Superior temporal gyrus (tissue), 1 donor: ENCODE measurements at regions not wholly inside any gene's neighbourhood (a gene's known extent, or its start where the extent isn't known, plus 50 kb on each side); places are given as distances from the start of the nearest gene placed in this dataset.
"Not testable (repeated sequence)": the region's sequence is repeated elsewhere in the genome, so short reads cannot be mapped to it uniquely, and the experiment has no call there.

ENCODE experiments used
- DNase-seq: peaks from one replicate; pipeline ENCODE4 v3.0.0-alpha.2; 2016; ENCODE audit errors: extremely low spot score

GRCh38 chr10:83983578-83984255 is 155.6 kb upstream of the GHITM start:
- DNase-seq: no peak

- DNase-seq: no peak
Observed at GRCh38 chr10:83984256-83984640, 155.1 kb upstream of the GHITM start.

DNA sequence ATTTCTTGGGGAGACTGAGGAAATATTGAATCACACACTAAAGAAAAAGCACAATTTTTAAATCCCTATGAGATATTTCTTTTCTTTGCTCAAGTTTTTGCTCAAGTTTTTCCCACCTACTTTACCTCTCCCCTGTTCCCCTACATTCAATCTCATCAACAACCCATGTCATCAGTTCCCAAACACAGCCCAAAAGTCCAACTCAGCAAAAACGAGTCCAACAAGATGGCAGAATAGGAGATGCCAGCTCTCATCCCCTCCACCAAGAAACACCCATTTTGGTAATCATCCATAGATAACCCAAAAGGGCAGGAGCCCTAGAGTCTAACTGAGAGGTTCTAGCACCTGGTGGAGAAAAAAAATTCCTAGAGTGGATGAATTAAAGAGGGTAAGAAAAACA is 152.5 kb upstream of the GHITM start:
- no peak for DNase-seq

DNA sequence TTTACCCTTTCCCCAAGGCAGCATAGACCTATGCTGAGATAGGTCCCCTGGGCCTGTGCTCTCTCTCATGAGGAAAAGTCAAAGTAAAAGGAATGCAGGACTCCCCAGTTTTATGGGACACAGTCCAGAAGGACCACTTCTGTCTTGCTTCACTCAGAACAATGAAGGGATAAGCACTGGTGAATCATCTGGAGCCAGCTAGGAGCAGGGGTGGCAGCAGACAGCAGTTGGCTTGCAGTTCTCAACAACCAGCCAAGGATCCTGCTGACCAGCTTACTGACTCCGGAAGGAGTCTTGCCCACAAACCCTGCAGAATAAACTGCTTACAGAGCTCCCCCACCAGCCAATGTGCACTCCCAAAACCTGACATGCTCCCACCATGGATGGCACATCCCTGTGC is 152.1 kb upstream of the GHITM start:
- DNase-seq: no peak

DNA sequence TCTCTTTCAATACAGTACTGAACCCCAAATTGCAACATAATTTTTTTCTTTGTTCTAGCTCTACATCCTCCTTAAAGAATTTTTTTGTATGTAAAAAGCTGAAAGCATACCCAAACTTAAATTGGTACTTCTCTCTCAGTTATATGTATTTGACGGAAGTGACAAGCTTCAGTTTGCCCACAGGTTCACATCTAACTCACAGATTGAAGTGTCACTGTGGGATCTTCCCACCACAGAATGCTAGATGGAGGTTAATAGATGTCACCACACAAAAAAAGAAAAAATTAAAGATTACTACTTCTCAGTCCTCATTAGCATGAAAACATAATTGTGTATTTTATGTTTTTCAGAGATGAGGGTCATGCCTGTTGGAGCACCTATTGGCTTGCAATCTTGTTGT is 150.9 kb upstream of the GHITM start:
- no peak for DNase-seq

DNA sequence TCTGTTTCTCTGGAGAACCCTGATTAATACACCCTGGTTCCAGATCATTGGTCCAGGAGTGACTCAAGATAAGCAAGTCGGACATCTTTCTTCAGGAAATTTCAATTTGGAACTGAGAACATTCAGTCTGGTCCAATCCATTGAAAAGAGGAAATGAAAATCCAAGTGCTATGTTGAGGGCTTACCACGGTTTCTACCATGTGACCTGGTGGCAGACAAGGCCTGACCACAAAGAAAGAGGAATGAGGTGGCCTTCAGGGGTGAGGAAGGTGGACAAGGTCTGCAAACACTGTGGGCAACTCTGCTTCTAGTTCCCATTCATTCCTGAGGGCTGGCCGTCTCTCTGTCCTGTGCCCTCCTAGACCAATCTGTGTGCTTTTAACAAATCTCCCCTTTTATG is 149.2 kb upstream of the GHITM start:
- no peak for DNase-seq

DNA sequence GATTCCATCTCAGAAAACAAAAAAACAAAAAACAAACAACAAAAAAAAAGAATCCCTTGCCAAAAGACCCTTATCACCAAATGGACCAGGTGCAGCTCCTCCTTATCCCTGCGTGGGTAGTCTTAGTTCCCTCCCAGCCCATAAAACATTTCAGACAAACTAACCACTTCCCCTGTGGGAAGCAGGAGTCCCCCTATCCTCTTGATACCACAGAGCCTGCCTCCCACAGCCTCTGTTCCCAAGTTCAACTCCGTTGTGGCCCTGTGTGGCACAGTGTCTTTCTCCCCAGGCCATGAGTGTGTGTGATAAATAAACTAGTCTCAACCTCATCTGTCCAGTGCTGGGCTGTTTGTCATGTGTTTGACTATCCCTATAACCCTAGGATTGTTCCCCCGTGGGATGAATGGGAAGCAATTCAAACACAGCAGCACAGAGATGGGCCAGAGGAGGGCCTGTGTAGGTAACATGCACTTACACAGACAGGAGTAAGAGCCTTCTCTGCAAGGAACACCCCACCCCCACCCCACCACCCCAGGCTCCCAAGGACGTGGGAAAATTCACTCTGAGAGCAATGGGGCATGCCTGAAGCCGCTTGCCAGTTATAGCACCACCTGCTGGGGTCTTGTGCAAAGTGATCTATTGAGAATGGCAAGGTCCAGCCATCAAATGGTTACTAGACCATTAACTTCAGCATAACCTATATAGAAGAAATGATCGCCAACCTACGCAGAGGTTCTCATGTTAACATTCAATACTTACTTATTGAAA is 147.1 kb upstream of the GHITM start:
- DNase-seq: no peak

GRCh38 chr10:83994325-83994724 is 145.0 kb upstream of the GHITM start:
- no peak for DNase-seq

DNA sequence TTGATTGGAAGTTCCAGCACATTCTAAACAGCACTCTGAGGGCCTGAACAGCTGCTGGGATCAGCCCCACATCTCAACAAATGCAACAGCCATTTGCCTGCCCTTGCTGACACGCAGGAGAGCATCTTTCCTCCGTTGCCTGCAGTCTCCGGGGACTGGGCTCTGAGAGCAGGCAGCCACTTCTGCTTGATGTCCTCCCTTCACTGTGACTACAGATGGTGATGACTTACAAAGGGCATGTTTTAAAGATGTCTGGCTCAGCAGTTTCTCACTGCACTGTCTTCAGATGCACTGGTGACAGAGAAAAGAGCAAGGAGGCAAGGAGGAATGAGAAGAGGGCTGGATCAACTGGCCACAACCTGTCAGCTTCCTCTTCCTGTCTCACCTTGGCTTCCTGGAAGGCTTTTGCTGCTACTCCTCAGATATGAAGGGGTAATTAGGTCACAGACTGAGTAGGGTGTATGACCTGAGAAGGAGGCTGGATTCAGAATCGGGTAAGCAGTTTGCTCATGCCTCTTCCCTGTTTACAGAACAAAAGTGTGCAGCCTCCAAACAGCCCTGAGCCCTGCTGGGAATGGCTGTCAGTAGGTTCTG is 143.5 kb upstream of the GHITM start:
- DNase-seq: no peak

DNA sequence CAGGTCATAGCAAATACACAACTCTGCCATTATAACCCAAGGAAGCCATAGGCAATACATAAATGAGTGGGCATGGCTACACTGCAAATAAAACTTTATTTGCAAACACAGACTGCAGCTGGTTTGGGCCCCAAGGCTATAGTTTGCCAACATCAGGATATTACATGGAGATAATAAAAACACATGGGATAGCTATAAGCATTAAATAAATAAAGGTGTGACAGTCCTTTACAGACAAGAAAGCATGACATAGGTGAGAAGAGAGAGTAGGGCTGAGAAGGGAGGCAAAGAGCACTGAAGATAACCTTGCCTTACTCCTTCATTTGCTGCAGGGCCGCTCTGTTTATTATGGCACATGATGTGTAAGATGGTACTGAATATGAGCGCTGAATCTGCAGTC is 135.1 kb upstream of the GHITM start:
- no peak for DNase-seq

- no peak for DNase-seq
Observed at GRCh38 chr10:84005403-84005802, 133.9 kb upstream of the GHITM start.

- DNase-seq: no peak
Observed at GRCh38 chr10:84007482-84007881, 131.8 kb upstream of the GHITM start.

GRCh38 chr10:84008878-84009277 is 130.4 kb upstream of the GHITM start:
- no peak for DNase-seq

- DNase-seq: no peak
Observed at GRCh38 chr10:84012431-84012830, 126.9 kb upstream of the GHITM start.

- DNase-seq: no peak
Observed at GRCh38 chr10:84012831-84013458, 126.4 kb upstream of the GHITM start.

DNA sequence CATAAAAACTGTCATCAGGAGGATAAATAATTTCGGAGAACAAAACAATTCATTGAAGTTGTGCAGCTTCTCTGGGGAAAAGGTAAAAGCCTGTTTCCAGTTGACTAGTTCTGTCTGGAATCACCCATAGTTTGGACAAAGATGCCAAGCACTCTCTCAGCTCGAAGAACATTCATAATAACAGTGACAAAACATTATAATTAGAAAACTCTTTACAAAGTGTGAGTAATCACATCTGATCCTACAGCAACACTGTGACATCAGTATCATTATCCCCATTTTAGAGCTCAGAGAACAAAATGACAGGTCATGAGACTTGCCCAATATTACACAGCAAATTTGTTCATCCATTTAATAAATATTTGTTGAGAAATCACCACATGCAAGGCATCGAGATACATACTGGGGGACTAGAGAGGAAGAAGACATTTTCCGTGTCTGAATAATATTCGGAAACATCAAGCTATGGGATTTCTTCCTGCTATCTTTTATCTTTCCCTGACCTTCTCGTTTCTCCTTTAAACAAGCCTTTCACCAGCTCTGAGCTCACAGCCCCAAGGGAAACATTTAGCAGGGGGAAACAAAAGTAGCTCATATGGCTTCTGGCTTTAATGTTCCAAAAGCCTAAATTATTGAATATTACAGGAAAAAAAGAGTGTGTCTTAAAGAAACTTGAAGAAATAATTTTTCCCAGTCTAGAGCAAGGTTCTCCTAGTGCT is 123.3 kb upstream of the GHITM start:
- no peak for DNase-seq

DNA sequence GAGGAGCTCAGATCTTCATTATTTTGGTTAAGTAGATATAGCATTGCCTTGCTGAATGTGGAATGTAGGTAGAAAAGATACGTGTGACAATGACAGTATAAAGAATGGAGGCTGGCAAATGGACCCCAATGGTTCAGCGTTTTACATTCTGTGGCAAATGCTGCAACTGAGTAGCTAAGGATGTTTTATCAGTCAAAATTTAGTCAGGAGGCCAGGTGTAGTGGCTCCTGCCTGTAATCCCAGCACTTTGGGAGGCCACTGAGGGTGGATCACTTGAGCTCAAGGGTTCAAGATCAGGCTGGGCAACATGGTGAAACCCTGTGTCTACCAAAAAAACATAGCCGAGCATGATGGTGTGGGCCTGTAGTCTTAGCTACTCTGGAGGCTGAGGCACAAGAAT is 120.5 kb upstream of the GHITM start:
- no peak for DNase-seq

- DNase-seq: not testable (repeated sequence)
Observed at GRCh38 chr10:84019854-84020458, 119.4 kb upstream of the GHITM start.

DNA sequence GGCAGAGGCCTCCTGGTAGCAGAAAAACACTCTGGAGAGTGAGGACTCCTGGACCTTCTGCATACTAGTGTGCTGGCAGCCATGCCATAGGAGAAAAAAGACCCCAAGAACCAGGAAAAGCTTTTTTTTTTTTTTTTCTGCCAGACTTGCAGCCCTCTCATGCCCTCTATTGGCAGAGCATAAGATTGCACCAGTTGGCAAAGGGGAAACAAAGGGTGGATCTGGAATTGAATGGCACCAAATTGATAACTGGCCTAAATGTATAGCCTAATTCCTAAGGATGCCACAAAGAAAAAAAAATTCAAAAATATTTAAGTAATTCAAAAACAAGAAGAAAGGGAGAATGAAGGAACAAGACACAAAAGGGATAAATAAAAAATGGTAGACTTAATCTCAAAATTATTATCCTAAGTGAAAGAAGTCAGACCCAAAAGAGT is 112.5 kb upstream of the GHITM start:
- no peak for DNase-seq

DNA sequence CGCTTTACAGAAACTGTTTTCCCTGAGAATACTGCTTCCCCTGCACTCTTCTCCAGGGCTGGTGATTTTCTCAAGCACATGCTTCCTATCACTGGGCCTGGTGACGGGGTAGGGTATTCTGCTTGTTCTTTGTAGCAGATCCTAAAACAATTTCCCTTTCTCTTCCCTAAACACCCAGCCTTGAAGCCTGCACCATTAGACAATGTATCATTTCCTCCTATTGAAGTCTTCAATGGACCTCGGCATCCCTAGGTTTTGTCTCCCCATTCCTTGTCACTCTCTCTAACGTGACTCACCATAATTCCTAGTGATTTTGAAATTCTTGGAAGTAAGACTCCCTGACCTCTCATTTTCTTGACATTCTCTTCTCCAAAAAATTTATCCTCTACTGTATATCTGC is 109.5 kb upstream of the GHITM start:
- no peak for DNase-seq

GRCh38 chr10:84038035-84038434 is 101.3 kb upstream of the GHITM start:
- no peak for DNase-seq

DNA sequence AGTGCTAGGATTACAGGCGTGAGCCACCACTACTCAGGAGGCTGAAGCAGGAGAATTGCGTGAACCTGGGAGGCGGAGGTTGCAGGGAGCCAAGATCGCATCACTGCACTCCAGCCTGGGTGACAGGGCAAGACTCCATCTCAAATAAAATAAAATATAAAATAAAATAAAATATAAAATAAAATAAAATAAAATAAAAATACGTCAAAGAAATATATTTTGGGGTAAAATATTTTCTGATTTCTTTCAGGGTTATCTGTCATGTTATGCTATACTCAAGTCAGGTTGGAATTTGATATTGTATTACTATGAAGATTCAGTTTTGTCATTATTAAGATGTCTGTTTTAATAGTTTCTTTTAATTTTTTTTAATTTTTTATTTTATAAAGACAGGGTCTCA is 99.4 kb upstream of the GHITM start:
- no peak for DNase-seq
